ENCODE measurements at regions not wholly inside any gene's neighbourhood (a gene's known extent, or its start where the extent isn't known, plus 50 kb on each side); places are given as distances from the start of the nearest gene placed in this dataset.
"Not testable (repeated sequence)": the region's sequence is repeated elsewhere in the genome, so short reads cannot be mapped to it uniquely, and the experiment has no call there.

- no peak for DNase-seq
These were observed 172.4 kb upstream of the PWP1 start for GRCh38 chr12:107513184-107513583.

DNA sequence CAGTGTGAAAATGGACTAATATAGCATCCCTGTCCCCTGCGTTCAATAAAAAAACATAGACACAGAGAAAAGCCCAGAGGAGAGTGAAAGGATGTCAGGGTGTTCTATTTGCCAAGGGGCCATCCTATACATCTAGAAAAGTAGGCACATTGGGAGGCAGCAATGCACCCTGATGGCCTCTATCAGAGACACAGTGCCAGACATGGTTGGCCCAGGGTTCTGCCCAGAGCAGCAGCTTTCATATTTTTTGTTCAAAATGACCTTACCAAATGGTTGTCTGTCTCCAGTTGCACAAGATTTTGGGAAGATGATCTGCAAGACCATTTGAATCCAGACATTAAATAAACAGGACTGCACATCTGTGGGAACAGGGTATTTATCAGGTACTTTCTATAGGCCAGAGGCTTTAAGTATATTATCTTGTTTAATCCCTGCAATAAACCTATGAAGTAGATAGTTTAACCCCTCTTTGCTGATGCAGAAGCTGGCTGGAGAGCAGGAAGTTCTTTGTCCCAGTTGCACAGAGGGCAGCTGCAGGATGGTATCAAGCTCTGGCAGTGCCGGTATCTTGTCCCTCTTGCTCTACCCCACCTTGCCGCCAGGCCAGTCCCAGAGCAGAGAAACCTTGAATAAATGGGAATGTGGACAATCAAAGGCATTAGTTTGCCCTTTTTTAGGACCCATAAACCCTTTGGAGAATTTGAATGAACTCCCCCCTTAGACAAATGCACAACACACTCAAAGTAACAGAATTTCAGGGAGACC, 171.8 kb upstream of the PWP1 start:
- no peak for DNase-seq

DNA sequence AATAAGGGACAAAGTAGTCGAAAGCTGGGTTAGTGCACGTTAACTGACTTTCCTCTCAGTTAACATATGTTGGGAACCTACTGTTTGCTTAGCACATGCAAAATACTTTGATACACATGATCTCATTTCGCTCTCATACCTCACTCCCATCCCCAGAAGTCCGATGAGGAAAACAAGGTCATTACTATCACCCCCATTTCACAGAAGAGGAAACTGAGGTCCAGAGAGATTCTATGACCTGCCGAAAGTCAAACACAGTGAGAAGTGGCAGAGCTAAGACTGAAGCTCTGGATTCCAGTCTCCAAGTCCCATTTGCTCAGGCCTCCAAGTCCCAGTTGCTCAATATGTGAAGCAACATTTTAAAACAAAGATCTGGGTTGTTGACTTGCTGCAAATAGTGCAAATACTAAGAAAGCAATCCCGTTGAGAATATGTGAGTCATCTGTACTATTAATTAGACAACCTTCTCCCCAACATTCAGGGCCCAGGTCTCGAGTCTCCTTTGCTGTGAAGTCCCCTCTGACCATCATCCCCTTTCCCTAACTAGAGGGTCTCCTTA, 170.6 kb upstream of the PWP1 start:
- DNase-seq, result no peak

DNA sequence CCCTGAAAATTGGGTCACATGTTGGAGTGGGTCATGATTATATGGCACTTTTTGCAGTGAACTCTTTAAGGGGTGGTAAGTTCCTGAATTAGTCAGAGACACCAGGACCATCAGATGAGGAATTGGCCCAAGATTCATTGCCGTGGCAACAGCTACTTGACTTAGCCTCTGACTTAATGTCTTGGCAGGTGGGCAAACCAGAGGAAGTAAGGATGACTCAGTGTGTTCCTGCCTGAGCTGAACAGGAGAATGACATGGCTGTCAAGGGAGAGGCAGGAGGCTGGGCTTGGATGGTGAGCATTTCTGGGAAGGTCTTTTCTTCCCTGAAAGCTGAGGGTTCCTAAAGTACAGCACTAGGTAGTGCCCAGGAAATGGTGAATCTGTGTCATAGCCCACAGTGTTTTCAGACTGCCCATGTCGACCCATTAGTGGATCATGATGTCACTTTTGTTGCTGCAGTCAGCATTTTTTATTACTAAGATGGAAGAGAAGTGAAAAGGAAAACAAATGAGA, 170.1 kb upstream of the PWP1 start:
- no peak for DNase-seq

DNA sequence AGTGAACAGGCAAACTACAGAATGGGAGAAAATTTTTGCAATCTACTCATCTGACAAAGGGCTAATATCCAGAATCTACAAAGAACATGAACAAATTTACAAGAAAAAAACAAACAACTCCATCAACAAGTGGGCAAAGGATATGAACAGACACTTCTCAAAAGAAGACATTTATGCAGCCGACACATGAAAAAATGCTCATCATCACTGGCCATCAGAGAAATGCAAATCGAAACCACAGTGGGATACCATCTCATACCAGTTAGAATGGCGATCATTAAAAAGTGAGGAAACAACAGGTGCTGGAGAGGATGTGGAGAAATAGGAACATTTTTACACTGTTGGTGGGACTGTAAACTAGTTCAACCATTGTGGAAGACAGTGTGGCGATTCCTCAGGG, 167.8 kb upstream of the PWP1 start:
- DNase-seq, result not testable (repeated sequence)

DNA sequence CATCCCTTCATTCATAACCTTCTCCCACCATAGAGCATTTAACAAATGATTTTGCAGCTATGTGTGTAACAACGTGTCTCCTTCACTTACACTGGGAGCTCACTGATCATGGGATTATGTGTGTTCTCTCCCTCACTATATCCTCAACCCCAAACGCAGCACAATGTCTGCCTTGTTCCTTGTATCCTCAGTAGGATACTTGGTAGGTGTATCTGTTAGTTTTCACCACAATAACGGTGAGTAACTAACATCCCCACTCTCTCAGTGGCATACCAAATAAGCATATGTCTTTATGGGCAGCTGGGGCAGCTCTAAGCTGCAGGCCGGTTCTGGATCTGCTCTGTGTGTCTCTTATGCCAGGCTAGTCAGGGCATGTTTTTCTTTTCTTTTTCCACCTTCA, 166.7 kb upstream of the PWP1 start:
- no peak for DNase-seq

GRCh38 chr12:107519906-107520859, 165.4 kb upstream of the PWP1 start:
- no peak for DNase-seq

- DNase-seq, result no peak
These were observed 163.7 kb upstream of the PWP1 start for GRCh38 chr12:107521826-107522355.

DNA sequence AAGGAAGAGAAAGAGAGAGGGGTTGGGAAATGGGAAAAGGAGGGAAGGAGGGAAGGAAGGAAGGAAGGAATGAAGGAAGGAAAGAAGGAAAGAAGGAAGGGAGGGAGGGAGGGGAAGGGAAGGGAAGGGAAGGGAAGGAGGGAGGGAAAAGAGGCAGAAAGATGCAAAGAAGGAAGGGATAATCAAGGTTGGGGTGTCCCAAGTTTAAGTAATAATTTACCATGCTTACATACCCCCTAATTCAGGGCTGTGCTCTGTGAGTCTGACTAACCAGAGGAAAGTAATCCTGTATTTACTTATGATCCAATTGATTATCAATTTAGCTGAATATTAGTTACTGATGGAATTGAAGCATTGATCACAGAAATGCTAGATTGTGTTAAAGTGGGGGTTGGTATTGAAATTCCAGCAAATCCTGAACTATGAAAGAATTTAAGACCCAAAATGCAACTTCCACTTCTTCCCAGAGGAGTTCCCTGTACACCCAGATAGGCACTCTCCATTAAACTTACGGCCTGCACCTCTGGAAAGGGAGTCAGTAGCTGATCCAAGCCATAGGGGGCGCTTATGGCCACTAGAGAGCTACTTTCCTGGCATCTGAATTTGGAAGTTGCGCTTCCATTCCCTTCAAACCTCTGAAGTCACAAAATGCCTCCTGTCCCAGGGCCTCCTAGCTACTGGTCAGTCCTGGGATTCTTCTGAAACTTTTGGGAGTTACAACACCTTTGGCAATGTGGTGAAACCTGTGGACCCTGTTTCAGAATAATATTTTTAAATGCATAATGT, 162.7 kb upstream of the PWP1 start:
- no peak for DNase-seq

DNA sequence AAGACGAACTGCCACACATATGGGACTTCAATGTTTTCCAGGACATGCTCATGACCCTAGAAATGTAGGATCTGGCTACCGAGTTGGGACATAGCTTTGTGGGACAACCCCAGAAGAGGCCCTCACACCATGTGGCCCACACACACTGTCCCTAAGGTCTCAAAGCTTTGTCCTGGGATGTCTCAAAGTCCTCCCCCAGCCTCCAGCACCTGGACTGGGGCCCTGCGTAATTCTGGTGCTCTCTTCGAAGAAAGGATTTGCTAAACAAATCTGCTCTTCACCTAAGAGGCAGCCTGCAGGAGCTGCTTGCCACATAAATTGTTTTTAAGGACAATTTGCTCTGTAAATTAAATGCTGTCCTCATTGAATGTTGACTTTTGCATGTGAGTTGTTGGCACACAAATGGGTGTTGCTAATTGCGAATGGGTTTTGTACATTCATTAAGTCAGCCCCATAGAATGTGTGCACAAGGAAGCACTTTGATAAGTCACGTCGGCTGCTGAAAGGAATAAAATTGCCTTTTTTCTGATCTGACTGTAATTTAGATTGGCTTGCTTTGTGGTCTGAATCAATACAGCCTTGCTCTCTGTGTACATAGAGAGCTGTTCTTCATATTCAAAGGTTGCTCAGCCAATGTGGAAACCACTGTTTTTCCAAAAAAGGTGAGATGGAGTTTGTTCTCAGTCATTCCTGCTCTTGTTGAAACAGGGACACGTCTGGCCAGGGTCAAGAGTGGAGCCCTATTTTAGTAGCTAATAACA, 161.6 kb upstream of the PWP1 start:
- no peak for DNase-seq

GRCh38 chr12:107525063-107525718, 160.4 kb upstream of the PWP1 start:
- no peak for DNase-seq

- no peak for DNase-seq
These were observed 159.7 kb upstream of the PWP1 start for GRCh38 chr12:107525719-107526554.

- no peak for DNase-seq
These were observed 158.9 kb upstream of the PWP1 start for GRCh38 chr12:107526555-107527180.

- no peak for DNase-seq
These were observed 156.8 kb upstream of the PWP1 start for GRCh38 chr12:107528731-107529365.

DNA sequence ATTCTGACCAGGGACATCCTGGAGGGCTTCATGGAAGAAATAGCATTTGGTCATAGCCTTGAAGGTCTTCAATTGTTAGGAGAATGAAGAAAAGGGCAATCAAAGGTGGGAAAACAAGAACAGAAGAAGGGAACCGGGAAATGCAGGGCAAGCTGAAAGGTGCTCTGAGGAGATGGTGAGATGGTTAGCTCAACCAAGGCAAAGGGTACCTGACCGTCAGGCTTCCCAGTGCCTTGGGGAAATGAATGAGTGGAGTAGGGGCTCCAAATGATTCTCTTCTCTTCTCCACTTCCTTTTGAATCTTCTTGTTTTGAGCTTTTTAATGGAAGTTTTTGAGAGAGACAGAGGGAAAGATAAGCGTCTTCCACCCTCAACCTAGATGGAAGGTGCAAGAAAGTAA, 155.6 kb upstream of the PWP1 start:
- DNase-seq, result no peak

DNA sequence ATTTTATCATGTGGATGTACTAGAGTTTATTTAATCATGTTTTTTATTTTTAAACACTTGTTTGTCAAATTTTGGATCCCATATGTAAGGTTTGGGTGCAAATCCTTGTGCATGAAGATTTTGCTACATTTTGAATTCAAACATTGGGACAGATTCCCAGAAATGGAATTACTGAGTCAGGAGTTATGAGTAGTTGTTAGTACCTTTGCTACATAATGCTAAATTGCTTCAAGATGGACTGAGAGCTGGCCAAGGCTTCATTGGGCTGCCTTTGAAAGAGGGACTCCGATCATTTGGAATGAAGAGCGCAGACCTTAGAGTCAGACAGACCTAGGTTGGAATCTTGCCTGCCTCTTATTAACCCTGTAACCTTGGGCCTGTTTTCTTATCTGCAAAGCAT, 154.9 kb upstream of the PWP1 start:
- DNase-seq, result no peak

DNA sequence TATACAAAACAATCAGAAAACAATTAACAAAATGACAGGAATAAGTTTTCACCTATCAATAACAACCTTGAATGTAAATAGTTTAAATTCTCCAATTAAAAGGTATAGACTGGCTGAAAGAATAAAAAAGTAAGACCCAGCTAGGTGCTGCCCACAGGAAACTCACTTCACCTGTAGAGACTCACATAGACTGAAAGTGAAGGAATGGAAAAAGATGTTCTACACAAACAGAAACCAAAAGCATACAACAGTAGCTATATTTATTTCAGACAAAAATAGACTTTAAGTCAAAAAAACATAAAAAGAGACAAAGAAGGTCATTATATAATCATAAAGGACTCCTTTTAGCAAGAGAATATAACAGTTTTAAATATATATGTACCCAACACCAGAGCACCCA, 152.4 kb upstream of the PWP1 start:
- no peak for DNase-seq

DNA sequence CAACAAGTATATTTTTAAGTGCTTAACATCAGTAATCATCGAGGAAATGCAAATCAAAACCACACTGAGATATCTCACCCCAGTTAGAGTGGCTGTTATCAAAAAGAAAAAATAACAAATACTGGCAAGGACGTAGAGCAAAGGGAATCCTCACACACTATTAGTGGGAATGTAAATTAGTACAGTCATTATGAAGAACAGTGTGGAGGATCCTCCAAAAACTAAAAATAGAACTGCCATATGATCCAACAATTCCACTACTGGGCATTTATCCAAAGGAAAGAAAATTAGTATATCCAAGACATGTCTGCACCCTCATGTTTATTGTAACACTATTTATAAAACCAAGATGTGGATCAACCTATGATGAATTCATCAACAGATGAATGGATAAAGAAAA, 149.0 kb upstream of the PWP1 start:
- DNase-seq, result no peak

DNA sequence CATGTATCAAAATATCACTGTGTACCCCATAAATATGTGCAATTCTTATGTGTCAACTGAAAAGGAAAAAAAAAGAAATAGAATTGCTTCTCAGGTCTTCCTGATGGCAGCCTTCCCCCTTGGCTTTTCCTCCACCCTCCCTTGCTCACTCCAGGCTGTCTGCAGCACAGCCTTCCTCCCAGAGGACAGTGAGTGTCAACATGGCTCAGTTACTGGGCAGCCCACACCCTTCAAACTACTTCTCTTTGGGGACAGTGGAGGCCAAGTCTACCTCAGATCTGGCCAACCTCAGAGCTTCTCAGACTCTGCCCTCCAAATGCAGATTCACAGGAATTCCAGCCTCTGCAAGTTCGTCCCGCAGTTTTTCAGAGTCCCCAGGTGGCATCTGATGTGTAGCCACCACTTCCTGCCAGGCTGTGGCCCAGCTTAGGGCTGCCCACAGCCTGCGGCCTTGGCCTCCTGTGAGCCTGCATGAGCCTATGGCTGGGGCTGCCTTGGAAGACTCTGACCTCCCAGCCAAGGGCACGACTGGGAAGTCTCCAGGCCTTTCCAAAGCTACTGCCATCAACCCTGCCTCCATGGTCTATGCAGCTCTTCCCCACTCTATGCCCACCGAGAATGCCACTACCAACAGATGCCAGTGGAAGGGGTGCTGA, 148.0 kb upstream of the PWP1 start:
- DNase-seq, result no peak
